LNCAP (cell line): ENCODE measurements at regions not wholly inside any gene's neighbourhood (a gene's known extent, or its start where the extent isn't known, plus 50 kb on each side); places are given as distances from the start of the nearest gene placed in this dataset.

Experiments used
- TF ChIP-seq, protein P1 (sequence below): fragments of 450-650 bp; IDR thresholded peaks from 2 replicates; pipeline ENCODE4 v1.5.1; 2017; ENCODE audit warnings: mild to moderate bottlenecking

DNA sequence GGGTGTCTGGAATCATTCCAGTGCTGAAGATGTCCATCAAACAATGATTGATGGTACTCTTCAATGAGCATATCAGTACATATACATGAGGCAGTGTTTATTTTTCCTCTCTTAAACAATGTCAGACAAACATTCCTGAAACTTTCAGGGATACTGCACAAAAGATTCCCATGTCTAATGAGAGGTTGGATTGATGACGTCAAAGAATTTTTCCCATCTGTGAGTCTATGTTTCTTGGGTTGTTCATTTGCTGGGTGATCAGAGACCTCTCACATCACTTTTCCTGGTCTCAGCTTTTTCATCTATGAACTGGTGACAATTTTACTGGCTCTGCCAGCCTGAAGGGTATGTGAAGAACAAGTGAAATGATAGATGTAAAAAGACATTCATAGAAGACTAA is 325.5 kb downstream of the EN1 start:
- TF ChIP-seq, protein P1, sequence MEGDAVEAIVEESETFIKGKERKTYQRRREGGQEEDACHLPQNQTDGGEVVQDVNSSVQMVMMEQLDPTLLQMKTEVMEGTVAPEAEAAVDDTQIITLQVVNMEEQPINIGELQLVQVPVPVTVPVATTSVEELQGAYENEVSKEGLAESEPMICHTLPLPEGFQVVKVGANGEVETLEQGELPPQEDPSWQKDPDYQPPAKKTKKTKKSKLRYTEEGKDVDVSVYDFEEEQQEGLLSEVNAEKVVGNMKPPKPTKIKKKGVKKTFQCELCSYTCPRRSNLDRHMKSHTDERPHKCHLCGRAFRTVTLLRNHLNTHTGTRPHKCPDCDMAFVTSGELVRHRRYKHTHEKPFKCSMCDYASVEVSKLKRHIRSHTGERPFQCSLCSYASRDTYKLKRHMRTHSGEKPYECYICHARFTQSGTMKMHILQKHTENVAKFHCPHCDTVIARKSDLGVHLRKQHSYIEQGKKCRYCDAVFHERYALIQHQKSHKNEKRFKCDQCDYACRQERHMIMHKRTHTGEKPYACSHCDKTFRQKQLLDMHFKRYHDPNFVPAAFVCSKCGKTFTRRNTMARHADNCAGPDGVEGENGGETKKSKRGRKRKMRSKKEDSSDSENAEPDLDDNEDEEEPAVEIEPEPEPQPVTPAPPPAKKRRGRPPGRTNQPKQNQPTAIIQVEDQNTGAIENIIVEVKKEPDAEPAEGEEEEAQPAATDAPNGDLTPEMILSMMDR: no peak

- TF ChIP-seq, protein P1: no peak
Observed at GRCh38 chr2:118521272-118521671, 326.2 kb downstream of the EN1 start.

- TF ChIP-seq, protein P1: no peak
Observed at GRCh38 chr2:118520246-118520645, 327.2 kb downstream of the EN1 start.

GRCh38 chr2:118519511-118519910 is 327.9 kb downstream of the EN1 start:
- TF ChIP-seq, protein P1: no peak

- TF ChIP-seq, protein P1: no peak
Observed at GRCh38 chr2:118510807-118511206, 336.6 kb downstream of the EN1 start.

DNA sequence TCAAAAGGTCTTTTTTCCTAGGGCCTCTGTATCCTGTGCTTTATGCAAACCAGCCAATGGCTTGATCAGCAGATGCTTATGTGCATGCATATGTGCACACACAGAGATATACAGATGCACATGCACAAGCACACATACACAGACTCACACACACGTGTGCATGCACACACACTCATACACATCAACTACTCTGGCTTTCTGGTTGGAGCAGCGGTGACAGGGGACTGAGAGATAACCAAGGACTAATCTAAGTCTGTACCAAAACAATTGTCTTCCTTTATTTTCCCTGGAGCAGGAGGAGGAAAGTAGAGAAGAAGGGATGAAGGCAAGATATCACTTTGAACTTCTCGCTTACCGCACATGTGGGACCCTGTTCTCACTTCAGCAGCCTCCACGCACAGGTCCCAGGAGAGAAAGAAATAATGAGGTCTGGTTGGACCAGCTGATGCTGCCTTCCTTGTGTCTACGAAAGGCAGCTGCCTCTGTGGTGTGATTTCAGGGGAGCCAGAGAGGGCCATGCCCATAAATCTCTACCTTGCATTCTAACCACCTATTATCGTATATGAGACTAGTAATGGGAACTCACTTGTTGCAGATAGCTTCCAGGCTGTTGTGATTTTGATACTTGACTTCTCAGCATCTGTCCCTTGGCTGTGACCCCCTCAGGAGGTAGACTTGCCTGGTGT is 338.0 kb downstream of the EN1 start:
- TF ChIP-seq, protein P1: no peak

DNA sequence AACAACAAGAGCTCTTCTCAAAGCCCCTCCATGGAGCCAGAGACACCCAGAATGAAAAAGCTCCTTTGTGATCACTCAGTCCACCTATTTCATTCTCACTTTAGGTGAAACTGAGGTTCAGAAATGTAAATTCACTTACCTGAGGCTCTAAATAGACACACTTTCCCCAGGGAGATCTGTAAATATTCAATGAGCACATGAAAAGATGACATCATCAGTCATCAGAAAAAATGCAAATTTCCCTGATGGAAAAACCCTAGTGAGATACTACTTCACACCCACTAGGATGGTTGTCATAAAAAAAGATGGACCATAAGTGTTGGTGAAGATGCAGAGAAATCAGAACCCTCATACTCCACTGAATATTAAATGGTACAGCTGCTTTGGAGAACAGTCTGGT is 339.2 kb downstream of the EN1 start:
- TF ChIP-seq, protein P1: no peak

- TF ChIP-seq, protein P1: no peak
Observed at GRCh38 chr2:118505436-118505835, 342.0 kb downstream of the EN1 start.
